Retinal pigment epithelial cell (primary cell): ENCODE measurements at regions not wholly inside any gene's neighbourhood (a gene's known extent, or its start where the extent isn't known, plus 50 kb on each side); places are given as distances from the start of the nearest gene placed in this dataset.

Experiments used
- DNase-seq: peaks from one replicate; pipeline ENCODE4 v3.0.0-alpha.2; 2010; ENCODE audit warnings: low read depth
- H3K4me3 ChIP-seq: 2 replicates; pipeline ENCODE4 v1.5.1; 2011; ENCODE audit warnings: mild to moderate bottlenecking, low read length, control low read depth, moderate library complexity
- CTCF ChIP-seq: conservative IDR thresholded peaks from 2 replicates; pipeline ENCODE4 v1.5.1; 2011; ENCODE audit warnings: low read depth, low read length, control low read depth, inconsistent platforms

GRCh38 chr13:23999424-23999823 lies 102.1 kb upstream of the C1QTNF9B start:
- no peak for TF ChIP-seq CTCF
- no peak overlapping the region for H3K4me3 ChIP-seq
- DNase-seq, result no peak

- no peak overlapping the region for H3K4me3 ChIP-seq
- DNase-seq, result no peak
- TF ChIP-seq CTCF, result no peak
Measured at GRCh38 chr13:24002206-24002815, 105.0 kb upstream of the C1QTNF9B start.

GRCh38 chr13:24004142-24004899 lies 107.0 kb upstream of the C1QTNF9B start:
- no peak for DNase-seq
- no peak for TF ChIP-seq CTCF

GRCh38 chr13:24004971-24005370 lies 107.7 kb upstream of the C1QTNF9B start:
- DNase-seq, result no peak
- no peak overlapping the region for H3K4me3 ChIP-seq
- no peak for TF ChIP-seq CTCF

More at GRCh38 chr13:24004142-24004899, 107.0 kb upstream of the C1QTNF9B start:
- H3K4me3 ChIP-seq, result no peak overlapping the region

GRCh38 chr13:24005755-24006281 lies 108.5 kb upstream of the C1QTNF9B start:
- TF ChIP-seq CTCF, result no peak
- no peak for DNase-seq
- H3K4me3 ChIP-seq, result no peak overlapping the region

- DNase-seq, result no peak
- no peak for TF ChIP-seq CTCF
- H3K4me3 ChIP-seq, result no peak overlapping the region
Measured at GRCh38 chr13:24006520-24007248, 109.4 kb upstream of the C1QTNF9B start.
